ENCODE measurements at regions not wholly inside any gene's neighbourhood (a gene's known extent, or its start where the extent isn't known, plus 50 kb on each side); places are given as distances from the start of the nearest gene placed in this dataset.
A peak's percentile ranks its signal among the peaks of the same experiment; 100 is the strongest.

GRCh38 chr7:125246706-125247105 is 317.1 kb upstream of the POT1 start:
- no peak for TF ChIP-seq CTCF (IDR thresholded peaks at IDR 0.05; ENCODE audit: extremely low read depth, insufficient read depth, missing control alignments)
- DNase-seq (ENCODE audit: low spot score), result no peak
- in situ Hi-C loops (cut with MboI; ENCODE audit: low pct_unique_long_range_greater_than_20kb, low sequenced_read_pairs, unreplicated experiment), result no loop called here

GRCh38 chr7:125241548-125241947 is 311.9 kb upstream of the POT1 start:
- in situ Hi-C loops (cut with MboI; ENCODE audit: low pct_unique_long_range_greater_than_20kb, low sequenced_read_pairs, unreplicated experiment), result no loop called here
- no peak for TF ChIP-seq CTCF (IDR thresholded peaks at IDR 0.05; ENCODE audit: extremely low read depth, insufficient read depth, missing control alignments)
- DNase-seq (ENCODE audit: low spot score), result peak; percentile 3

- no peak for DNase-seq (ENCODE audit: low spot score)
- no peak for TF ChIP-seq CTCF (IDR thresholded peaks at IDR 0.05; ENCODE audit: extremely low read depth, insufficient read depth, missing control alignments)
- in situ Hi-C loops (cut with MboI; ENCODE audit: low pct_unique_long_range_greater_than_20kb, low sequenced_read_pairs, unreplicated experiment), result no loop called here
These were observed 293.0 kb upstream of the POT1 start for GRCh38 chr7:125222596-125222995.

- DNase-seq (ENCODE audit: low spot score), result no peak
- TF ChIP-seq CTCF (IDR thresholded peaks at IDR 0.05; ENCODE audit: extremely low read depth, insufficient read depth, missing control alignments), result no peak
- in situ Hi-C loops (cut with MboI; ENCODE audit: low pct_unique_long_range_greater_than_20kb, low sequenced_read_pairs, unreplicated experiment), result no loop called here
These were observed 288.5 kb upstream of the POT1 start for GRCh38 chr7:125218076-125218475.

GRCh38 chr7:125201002-125201401 is 271.4 kb upstream of the POT1 start:
- no peak for TF ChIP-seq CTCF (IDR thresholded peaks at IDR 0.05; ENCODE audit: extremely low read depth, insufficient read depth, missing control alignments)
- in situ Hi-C loops (cut with MboI; ENCODE audit: low pct_unique_long_range_greater_than_20kb, low sequenced_read_pairs, unreplicated experiment), result no loop called here
- no peak for DNase-seq (ENCODE audit: low spot score)

- no peak for DNase-seq (ENCODE audit: low spot score)
- in situ Hi-C loops (cut with MboI; ENCODE audit: low pct_unique_long_range_greater_than_20kb, low sequenced_read_pairs, unreplicated experiment), result no loop called here
- no peak for TF ChIP-seq CTCF (IDR thresholded peaks at IDR 0.05; ENCODE audit: extremely low read depth, insufficient read depth, missing control alignments)
These were observed 268.2 kb upstream of the POT1 start for GRCh38 chr7:125197731-125198393.
